Limb (tissue), 2 donors: ENCODE measurements at regions not wholly inside any gene's neighbourhood (a gene's known extent, or its start where the extent isn't known, plus 50 kb on each side); places are given as distances from the start of the nearest gene placed in this dataset.

Experiments
- DNase-seq, 2 donors: peaks; one replicate each; pipeline ENCODE4 v3.0.0-alpha.2; 2016; ENCODE audit errors: extremely low spot score in 2 of 2

DNA sequence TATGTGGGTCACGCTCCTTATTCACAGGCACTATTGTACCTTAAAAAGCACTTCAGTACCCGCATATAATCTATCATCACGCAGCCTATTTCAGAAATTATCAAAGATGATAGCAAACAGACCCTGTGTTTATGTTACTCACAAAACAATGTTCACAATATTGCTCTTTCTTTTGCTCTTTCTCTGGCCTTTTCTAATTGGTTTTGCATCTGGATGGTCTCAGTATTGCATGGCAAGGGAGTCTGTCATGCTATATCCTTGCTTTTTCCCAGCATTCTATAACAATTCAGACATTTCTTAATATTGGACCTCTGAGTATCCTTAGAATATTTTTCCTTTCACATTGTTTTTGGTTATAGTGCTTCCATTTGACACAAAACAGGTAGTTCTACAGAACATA lies 541.8 kb upstream of the KLF12 start:
- no peak for DNase-seq

DNA sequence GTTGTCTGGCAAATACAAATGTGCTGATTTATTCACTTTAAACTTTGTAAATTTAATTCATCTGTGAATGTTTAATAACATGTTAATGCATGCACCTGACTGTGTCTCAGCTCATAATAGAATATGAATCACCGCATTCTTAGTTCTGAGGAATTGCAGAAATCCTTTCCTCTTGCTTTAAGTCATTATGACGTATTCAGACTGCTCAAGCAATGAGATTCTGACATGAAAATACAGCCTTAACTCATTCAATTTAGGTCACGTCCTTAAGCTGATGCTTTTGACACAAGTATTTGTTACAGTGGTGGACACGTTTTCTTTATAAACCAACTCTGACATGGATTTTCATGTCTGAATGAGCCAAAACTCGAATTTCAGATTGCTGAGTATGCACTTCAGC lies 541.0 kb upstream of the KLF12 start:
- DNase-seq = no peak

DNA sequence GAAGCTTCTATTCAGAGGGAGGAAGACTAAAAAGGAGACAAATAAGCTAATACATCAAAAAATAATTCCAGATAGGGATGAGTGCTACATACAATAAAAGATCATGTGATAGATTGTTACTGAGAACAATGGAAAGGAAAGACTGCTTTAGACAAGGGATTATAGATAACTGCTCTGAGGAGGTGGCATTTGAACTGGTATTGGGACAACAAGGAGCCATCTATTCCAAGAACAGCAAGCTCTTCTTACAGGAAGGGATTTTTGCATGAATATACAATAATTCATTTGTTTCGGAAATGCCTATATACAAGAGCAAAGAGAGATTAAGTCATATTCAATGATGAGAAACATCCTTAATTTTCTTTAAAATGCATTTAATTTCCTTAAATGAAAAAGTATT lies 540.5 kb upstream of the KLF12 start:
- DNase-seq = no peak

DNA sequence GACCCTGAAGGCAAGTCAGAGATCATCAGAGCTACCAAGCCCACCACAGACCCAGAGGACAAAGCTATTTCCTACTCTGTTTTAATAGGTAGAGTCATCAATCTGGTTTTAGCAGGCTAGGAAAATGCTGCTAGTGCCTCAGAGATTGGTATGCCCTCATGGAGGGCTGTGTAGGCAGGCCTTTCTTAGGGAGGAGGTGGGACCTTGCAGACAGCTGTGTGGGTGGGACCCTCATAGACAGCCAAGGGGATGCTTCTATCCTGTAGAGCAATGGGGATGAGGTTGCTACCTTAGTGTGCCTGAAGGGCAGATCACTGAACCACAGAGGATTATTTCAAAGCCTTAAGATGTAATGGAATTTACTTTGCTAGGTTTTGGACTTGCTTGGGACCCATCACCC lies 534.9 kb upstream of the KLF12 start:
- DNase-seq = no peak

DNA sequence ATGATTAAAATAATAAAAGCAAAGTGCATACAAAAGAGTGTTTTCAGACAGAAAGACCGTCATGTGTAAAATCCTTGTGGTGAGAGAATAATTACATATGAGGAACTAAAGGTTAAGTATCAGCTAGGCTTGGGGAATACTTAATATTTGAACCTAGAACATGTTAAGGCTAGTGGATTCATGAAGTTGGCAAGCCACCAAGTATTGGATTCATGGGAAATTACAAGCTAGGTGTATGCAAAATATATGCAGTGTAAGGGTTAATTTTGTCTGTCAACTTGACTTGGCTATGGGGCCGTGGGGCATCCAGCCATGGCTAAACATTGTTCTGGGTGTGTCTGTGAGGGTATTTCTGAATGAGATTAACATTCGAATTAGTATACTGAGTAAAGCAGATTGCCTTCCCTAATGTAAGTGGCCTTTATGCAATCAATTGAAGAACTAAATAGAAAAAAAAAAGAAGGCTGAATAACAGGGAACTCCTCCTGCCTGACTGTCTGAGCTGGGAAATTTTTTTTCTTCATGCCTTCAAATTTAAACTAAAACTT lies 533.5 kb upstream of the KLF12 start:
- no peak for DNase-seq

DNA sequence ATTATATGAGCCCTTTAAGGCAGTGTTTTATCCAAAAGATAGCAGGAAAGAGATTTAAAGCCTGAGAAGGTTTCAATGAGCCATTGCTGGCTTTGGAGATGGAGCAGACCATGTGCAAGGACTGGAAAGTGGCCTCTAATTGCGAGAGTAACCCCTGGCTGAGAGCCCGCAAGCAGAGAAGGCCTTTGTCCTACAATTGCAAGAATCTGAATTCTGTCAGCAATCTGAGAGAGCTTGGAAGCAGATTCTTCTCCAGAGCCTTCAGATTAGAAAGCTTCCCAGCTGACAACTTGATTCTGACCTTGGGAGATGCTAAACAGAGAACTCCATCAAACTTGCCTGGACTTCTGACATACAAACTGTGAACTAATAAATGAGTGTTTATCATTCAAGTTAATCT lies 528.7 kb upstream of the KLF12 start:
- no peak for DNase-seq

DNA sequence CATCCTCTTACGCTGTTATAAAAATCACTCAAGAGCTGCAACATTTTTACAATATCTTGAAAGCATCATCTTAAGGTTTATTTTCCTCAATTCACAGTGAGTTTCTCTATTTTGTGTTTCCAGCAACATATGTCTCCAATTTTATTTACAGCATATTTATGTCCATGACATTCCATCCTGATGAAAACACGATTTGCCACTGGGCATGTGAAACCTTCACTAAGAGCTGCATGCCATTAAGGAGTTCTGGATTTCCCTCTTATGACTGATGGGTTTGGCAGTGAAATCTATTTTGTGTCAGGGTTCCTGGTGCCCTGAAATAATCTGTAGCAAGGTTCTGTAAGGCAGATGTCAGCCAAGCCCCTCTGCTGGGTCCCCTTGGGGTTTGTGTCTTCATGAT lies 527.6 kb upstream of the KLF12 start:
- DNase-seq = no peak

DNA sequence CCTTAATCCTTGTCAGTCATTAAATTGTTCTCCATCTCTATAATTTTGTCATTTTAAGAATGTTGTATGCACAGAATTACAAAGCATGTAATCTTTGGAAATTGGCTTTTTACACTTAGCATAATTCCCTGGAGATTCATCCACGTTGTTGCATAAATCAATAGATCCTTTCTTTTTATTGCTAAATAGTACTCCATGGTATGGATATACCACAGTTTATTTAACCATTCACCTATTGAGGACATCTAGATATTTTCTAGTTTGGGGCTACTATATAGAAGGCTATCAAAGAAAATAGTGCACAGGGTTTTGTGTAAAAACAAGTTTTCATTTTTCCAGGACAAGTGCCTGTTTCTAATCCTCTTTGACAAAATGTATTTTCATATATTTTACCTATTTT lies 523.6 kb upstream of the KLF12 start:
- no peak for DNase-seq

DNA sequence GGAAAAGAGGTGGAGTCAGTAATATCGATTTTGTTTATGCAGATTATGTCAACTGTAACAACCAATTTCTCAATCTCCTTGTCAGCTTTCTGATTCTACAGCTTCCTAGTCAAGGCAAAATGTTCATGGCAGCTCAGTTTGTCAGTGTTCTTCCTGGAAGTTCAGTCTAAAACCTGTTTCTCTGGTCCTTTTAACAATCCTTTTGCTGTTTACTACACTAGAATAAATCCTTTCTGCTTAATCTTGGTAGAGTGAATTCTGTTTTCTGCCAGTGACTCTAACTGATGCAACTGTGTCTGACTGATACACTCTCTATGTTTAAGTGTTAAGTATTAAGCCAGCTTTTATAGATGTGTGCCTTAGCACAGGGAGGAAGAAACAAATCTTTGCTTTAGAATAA lies 516.9 kb upstream of the KLF12 start:
- DNase-seq = no peak

DNA sequence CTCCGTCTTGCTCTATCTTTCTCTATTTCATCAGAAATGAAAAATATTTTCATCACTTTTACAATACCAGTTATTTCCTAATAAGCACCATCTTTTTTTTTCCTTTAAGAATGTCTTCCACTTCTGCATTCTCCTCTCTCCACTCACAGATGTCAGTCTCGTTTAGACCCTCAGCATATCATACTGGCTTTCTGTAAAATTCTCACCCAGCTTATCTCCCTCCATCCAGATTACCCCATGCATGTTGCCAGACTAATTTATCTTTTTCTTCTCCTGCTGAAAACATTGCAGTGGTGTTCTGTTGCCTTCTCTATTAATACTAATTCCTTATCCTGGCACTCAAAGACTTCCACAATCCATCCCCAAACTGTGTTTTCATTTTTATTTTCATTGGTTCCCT lies 513.8 kb upstream of the KLF12 start:
- DNase-seq = no peak

DNA sequence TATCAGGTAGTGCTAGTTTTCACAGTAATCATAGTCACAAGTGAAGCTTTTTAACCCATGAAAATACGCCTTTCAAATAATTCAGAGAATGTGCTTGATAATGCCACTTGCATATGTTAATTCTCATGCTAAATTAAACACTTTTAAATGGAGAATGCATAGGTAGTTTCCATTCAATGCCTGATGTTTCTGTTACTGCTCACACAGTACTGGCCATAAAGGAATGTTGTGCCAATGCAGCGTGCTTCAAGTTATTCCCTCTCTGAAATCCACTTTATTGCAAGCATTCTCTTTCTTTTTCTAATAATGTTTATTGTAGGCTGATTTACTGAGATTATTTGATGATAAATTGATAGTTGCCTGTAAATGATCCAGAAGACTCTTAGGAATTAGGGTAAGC lies 513.0 kb upstream of the KLF12 start:
- DNase-seq = no peak

DNA sequence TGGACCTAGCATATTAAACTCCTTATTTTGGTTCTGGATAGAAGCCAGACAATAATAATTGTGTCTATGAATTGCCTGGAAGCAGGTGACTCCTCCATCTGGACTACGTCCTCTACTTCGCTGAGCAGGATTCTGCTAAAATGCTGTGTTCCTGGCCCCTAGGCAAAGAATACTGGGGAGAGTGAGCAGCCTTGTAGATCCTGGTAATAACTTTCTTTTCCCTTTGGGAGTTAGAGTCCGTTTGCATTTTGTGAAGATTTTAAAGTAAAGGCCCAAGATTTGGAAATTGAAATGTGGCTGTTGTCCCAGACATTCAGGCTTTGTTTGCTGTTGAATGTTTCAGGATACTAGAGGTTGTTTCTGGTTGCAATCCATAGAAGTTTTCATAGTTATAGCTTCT lies 511.9 kb upstream of the KLF12 start:
- no peak for DNase-seq

DNA sequence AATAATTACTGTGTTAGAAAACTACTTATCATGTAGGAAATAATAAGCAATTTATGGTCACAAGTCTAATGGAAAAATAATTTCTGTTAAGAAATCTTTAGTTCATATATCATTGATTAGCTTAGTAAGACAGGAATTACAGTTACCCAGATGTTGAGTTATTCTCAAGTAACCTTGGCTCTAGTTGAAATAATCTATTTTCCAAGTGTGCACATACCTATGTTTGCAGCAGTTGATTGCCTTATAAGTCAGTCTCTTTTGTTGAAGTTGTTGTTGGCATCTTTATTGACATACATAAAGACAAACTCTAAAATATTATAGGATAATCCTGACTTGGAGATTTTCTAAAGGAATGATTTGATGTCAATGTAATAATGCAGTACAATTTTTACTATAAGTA lies 511.4 kb upstream of the KLF12 start:
- DNase-seq = no peak

DNA sequence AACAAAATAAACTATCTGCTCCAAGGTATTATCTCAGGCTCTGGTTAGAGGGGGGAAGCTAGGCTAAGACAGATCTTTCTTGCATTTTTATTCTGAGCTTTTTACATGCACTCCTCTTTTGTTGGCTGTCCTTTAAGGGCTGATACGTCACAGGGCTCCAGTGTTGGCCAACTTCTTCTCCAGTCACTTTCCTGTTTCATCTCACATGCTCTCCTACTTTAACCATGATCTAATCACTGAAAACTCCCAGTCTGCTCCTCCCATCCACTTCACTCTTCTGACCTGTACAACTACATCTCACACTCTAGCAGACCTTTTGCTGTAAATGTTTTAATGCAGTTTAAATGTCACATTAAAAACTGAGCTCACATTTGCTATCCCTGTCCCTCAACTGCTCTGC lies 510.0 kb upstream of the KLF12 start:
- DNase-seq = no peak

DNA sequence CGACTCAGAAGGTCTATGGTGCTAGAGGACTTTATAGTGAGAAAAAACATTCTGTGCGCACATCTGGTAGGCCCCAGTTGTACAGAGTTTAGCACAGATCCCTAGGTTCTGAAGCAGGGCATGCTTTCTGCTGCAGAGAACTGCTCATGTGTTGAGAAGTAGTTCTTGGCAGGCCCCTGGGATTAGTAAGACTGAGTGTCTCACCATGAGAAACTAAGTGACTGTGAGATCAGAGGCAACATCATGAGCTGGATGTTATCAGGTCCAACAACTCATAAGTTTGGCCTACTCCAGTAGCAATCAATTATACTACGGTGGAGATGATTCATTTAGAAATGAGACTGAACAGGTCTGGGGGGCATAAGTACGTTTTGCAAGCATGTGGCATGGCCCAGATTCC lies 507.4 kb upstream of the KLF12 start:
- DNase-seq = no peak

DNA sequence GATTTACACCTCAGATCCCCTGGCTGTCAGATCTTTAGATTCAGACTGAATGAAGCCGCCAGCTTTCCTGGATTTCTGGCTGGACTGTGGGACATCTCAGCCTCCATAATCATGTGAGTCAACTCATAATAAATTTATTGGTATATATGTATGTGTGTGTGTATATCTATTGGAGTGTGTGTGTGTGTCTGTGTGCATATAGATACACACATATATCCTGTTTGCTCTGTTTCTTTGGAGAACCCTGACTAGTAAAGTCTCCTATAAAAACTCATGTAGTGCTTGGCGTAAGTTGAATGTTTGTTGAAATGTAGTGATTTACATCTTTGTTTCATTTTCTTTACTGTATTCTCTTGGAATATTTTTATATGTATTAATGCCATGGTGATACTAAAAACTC lies 499.5 kb upstream of the KLF12 start:
- no peak for DNase-seq

DNA sequence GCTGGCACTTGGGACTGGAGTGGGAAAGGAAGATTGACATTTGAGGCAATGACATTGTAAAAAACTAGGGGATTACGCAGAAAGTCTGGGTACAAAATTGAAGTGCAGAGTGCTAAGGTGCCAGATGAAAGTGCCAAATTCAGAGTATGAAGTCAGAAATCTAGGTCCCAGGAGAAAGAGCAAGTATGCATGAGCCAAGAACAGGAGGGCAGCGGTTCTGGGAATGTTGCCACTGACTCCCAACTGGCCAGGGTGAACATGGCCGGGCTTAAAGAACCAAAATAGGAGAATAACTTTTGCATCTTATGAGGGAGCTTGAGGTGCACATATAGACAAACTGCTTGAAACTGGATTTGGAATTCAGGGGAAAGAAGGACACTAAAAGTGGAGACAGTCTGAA lies 495.8 kb upstream of the KLF12 start:
- DNase-seq = no peak

DNA sequence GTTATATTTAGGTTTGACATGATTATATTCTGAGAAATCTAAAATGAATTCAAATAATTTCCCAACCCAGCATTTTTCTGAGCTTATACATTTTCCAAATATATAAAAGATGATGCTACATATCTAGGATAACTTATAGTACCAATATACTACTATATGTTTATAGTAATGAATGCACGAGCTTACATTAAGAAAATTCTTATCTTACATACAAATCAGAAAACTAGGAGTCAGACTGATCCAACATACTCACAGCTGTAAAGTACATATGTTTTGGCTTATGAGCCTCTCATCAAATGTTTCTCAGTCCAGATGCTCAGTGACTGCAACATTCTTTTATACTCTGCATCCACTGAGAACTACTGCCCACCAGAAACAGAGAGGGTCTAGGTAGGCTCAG lies 491.3 kb upstream of the KLF12 start:
- no peak for DNase-seq

DNA sequence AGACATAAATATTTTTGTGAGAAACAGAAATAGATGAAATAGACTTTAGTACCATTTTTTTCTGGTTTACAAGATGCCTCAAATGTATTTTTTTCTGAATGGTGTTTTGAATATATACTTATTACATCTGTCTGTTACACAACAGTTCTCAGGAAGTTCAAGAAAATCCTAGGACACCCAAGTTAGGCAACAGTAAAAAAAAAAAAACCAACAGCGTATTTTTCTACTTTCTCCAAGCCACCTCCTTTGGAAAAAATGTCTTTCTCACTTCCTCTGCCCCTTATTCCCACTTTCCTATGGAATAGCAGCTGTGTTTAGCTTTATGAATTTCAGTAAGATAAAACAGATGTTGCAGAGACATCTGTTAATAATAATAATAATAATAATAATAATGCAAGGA lies 489.6 kb upstream of the KLF12 start:
- no peak for DNase-seq

DNA sequence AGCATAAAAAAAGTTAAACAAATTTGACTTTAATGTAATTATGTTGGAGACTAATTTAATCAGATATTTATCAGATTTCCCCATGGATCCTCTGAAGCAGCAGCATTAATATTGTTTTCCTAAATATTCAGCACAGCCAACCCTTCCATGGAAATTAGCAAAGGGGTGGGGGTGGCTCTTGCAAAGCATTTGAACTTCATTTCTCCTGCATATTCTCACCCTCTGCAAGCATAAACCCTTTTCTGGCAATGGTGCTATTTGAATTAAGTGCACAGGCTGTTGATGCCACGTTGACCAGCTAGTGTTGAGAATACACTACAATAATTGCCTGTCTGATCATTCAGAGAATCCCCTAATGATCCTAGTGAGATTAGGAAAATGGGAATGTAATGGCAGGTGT lies 488.1 kb upstream of the KLF12 start:
- DNase-seq = no peak

DNA sequence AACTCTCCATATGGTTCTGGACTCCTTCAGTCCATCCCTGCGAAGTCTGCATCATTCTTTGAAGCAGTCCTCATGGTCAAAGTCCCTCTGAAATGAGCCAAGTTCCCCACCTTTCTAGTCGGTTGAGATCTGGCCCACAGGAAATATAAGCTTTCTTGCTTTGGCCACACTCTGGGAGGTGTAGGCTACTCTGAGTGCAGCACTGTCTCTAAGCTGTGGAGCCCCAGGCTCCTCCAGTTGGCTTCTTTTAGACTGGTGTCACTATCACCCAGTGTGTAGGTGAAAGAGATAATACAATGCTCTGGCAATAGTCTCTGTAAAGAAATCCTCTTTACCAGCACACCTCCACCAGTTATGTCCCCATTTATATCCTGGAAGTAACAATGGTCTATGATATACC lies 486.5 kb upstream of the KLF12 start:
- no peak for DNase-seq

DNA sequence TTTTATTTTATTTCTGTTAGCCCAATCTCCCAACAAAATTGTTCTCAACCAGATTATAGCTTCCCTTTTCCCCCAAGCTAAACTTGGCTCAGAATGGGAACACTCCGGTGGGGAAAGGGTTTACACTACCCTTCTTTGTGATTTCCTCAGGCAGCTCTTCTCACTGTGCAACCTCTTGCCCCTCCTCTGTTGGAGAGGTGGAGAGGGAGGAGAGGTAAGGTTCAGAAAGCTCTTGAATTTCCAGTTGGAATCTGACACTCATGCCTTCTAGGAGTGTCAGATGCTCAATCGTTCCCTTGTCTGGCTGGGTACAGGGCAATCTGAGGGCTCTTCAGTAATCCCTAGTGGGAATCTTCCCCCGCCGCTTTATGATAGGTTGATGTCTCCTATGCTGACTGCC lies 486.1 kb upstream of the KLF12 start:
- DNase-seq = no peak

DNA sequence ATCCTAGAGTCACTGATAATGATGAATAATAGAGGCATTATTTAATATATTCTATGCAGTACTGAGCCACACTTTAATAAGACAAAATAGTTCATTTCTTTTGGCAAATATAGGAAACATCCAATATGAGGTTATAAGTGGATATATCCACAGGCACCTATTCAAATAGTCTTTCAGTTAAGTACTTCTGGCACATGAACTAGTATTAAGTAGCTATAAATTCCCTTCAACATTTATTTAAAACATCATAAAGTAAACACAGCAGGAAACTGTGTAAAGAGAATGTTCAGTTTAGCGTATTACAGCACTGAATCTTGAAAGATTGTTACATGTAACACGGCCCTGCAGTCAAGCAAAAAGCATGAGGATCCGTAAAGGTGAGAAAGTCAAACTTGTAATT lies 463.3 kb upstream of the KLF12 start:
- no peak for DNase-seq

DNA sequence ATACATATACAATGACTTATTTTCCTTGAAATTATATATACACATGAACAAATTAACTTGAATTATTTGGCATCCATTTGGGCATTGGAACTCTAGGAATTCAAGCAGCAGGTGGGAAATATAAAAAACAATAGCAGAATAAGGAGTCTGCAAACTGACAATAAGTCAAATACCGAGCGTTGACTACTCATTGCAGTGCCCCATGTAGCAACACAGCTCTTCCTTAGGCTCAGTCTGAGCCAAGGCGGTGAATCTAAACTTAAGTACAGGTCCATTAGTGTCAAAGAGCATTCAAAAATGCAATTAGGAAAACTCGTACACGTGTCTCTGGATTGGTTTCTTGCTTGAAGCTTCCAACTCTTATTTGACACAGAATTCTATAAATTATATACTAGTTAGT lies 462.5 kb upstream of the KLF12 start:
- DNase-seq = no peak

DNA sequence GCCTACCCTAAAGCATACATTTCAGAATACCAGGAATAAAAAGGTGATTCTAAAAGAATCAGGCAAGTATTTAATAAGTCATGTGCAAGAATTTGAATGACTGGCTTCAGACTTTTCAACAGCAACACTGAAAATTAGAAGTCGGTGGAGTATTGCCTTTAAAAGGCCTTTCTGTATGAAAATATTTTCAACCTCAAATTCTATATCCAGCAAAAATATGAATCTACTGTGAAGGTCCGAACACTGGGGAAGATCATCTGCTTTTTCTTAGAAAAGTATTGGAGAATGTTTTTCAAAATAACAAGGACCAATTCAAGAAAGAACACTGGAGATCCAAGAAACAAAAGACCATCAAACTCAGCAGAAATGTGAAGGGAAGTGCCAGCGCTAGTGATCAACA lies 459.5 kb upstream of the KLF12 start:
- DNase-seq = no peak
